Hepatocyte (in vitro differentiated cells): ENCODE measurements at regions not wholly inside any gene's neighbourhood (a gene's known extent, or its start where the extent isn't known, plus 50 kb on each side); places are given as distances from the start of the nearest gene placed in this dataset.

ENCODE experiments used
- DNase-seq: peaks from one replicate; pipeline ENCODE4 v3.0.0-alpha.2; 2016; ENCODE audit warnings: low spot score
- H2AFZ ChIP-seq: fragments of 200-600 bp; sonication (generic); 2 replicates; pipeline ENCODE4 v1.6.0; 2016; ENCODE audit warnings: antibody characterized with exemption, mild to moderate bottlenecking
- H3K27ac ChIP-seq: fragments of 200-600 bp; sonication (generic); 2 replicates; pipeline ENCODE4 v1.5.1; 2016; ENCODE audit warnings: mild to moderate bottlenecking
- H3K27me3 ChIP-seq: fragments of 200-600 bp; sonication (generic); 2 replicates; pipeline ENCODE4 v1.6.1; 2016
- H3K36me3 ChIP-seq: fragments of 200-600 bp; sonication (generic); replicated peaks from 2 replicates; pipeline ENCODE4 v1.5.1; 2016; ENCODE audit warnings: low read depth; ENCODE audit not compliant: insufficient read depth
- H3K4me1 ChIP-seq: fragments of 200-600 bp; sonication (generic); 2 replicates; pipeline ENCODE4 v1.5.1; 2016; ENCODE audit warnings: mild to moderate bottlenecking, moderate library complexity; ENCODE audit not compliant: insufficient read depth
- H3K4me2 ChIP-seq: fragments of 200-600 bp; sonication (generic); 2 replicates; pipeline ENCODE4 v1.6.0; 2016
- H3K4me3 ChIP-seq: fragments of 200-600 bp; sonication (generic); 2 replicates; pipeline ENCODE4 v1.5.1; 2016; ENCODE audit warnings: mild to moderate bottlenecking
- H3K79me2 ChIP-seq: fragments of 200-600 bp; sonication (generic); 2 replicates; pipeline ENCODE4 v1.6.0; 2017; ENCODE audit warnings: mild to moderate bottlenecking
- H3K9me2 ChIP-seq: fragments of 200-600 bp; sonication (generic); replicated peaks from 2 replicates; pipeline ENCODE4 v1.6.0; 2017; ENCODE audit warnings: mild to moderate bottlenecking; ENCODE audit not compliant: insufficient read depth
- H3K9me3 ChIP-seq: fragments of 200-600 bp; sonication (generic); 2 replicates; pipeline ENCODE4 v1.5.1; 2016; ENCODE audit warnings: low read depth, mild to moderate bottlenecking
- H4K20me1 ChIP-seq: fragments of 200-600 bp; sonication (generic); 2 replicates; pipeline ENCODE4 v1.6.0; 2016; ENCODE audit warnings: mild to moderate bottlenecking; ENCODE audit not compliant: insufficient read depth, poor library complexity, severe bottlenecking
- CTCF ChIP-seq: fragments of 200-600 bp; sonication (generic); IDR thresholded peaks from 2 replicates; pipeline ENCODE4 v1.5.1; 2016; ENCODE audit warnings: antibody characterized with exemption, mild to moderate bottlenecking; ENCODE audit not compliant: poor library complexity
- EZH2 ChIP-seq: fragments of 200-600 bp; sonication (generic); IDR thresholded peaks from 2 replicates; pipeline ENCODE4 v1.6.1; 2016; ENCODE audit warnings: antibody characterized with exemption, mild to moderate bottlenecking, borderline replicate concordance
- EZH2phosphoT487 ChIP-seq: fragments of 200-600 bp; sonication (generic); IDR thresholded peaks from one replicate; pipeline ENCODE4 v1.6.1; 2018; ENCODE audit warnings: antibody characterized with exemption, mild to moderate bottlenecking, low read depth, moderate library complexity; ENCODE audit not compliant: unreplicated experiment, severe bottlenecking
- WGBS: methylation state at CpG from one replicate; pipeline ENCODE4 v1.1.6; 2016; ENCODE audit warnings: low lambda C conversion rate; ENCODE audit errors: missing lambda C conversion rate; 5-methylcytosine and 5-hydroxymethylcytosine counted together

GRCh38 chr12:67052981-67053380, 216.2 kb upstream of the CAND1 start:
- no peaks in the 10 kb centered on the region for H4K20me1 ChIP-seq
- no peaks in the 10 kb centered on the region for H3K79me2 ChIP-seq
- H3K4me3 ChIP-seq = no peak overlapping the region
- no peaks in the 10 kb centered on the region for H3K36me3 ChIP-seq
- DNase-seq = no peak
- H3K4me2 ChIP-seq = no peak overlapping the region
- no peaks in the 10 kb centered on the region for H3K9me3 ChIP-seq
- H3K27ac ChIP-seq = no peak overlapping the region
- no peaks in the 10 kb centered on the region for H3K27me3 ChIP-seq
- no peaks in the 10 kb centered on the region for H3K4me1 ChIP-seq
- no peak overlapping the region for H2AFZ ChIP-seq
- no peaks in the 10 kb centered on the region for H3K9me2 ChIP-seq
- no peak for TF ChIP-seq CTCF

GRCh38 chr12:67056329-67056728, 212.8 kb upstream of the CAND1 start:
- H3K9me3 ChIP-seq = no peaks in the 10 kb centered on the region
- no peaks in the 10 kb centered on the region for H3K4me1 ChIP-seq
- H3K27ac ChIP-seq = no peak overlapping the region
- no peaks in the 10 kb centered on the region for H3K27me3 ChIP-seq
- no peak overlapping the region for H3K4me3 ChIP-seq
- H3K4me2 ChIP-seq = no peak overlapping the region
- TF ChIP-seq CTCF = no peak
- no peak for TF ChIP-seq EZH2
- no peak for TF ChIP-seq EZH2phosphoT487
- H4K20me1 ChIP-seq = no peaks in the 10 kb centered on the region
- no peak for DNase-seq
- H3K79me2 ChIP-seq = peaks cover 6% of the 10 kb centered on the region
- no peak overlapping the region for H2AFZ ChIP-seq
- no peaks in the 10 kb centered on the region for H3K9me2 ChIP-seq
- H3K36me3 ChIP-seq = no peaks in the 10 kb centered on the region

GRCh38 chr12:67057072-67057471, 212.1 kb upstream of the CAND1 start:
- H2AFZ ChIP-seq = no peak overlapping the region
- H3K27ac ChIP-seq = no peak overlapping the region
- H3K4me3 ChIP-seq = no peak overlapping the region
- H3K4me1 ChIP-seq = no peaks in the 10 kb centered on the region
- WGBS = 88% methylated on average over 5 of the region's 5 CpGs
- H3K4me2 ChIP-seq = no peak overlapping the region
- no peak for TF ChIP-seq EZH2
- H3K79me2 ChIP-seq = peaks cover 7% of the 10 kb centered on the region
- no peaks in the 10 kb centered on the region for H3K36me3 ChIP-seq
- no peak for DNase-seq
- H4K20me1 ChIP-seq = no peaks in the 10 kb centered on the region
- no peaks in the 10 kb centered on the region for H3K9me3 ChIP-seq
- H3K9me2 ChIP-seq = no peaks in the 10 kb centered on the region
- no peaks in the 10 kb centered on the region for H3K27me3 ChIP-seq

- H3K9me2 ChIP-seq = no peaks in the 10 kb centered on the region
- no peak overlapping the region for H3K4me2 ChIP-seq
- no peaks in the 10 kb centered on the region for H3K9me3 ChIP-seq
- DNase-seq = no peak
- no peak for TF ChIP-seq EZH2phosphoT487
- H2AFZ ChIP-seq = no peak overlapping the region
- peaks cover 42% of the 10 kb centered on the region for H3K79me2 ChIP-seq
- WGBS = 82% methylated on average over 2 of the region's 2 CpGs
- H4K20me1 ChIP-seq = peaks cover 5% of the 10 kb centered on the region
- H3K27ac ChIP-seq = no peak overlapping the region
- H3K27me3 ChIP-seq = no peaks in the 10 kb centered on the region
- H3K36me3 ChIP-seq = no peaks in the 10 kb centered on the region
- peaks cover 3% of the 10 kb centered on the region for H3K4me1 ChIP-seq
- no peak overlapping the region for H3K4me3 ChIP-seq
Measured at GRCh38 chr12:67062193-67062592, 207.0 kb upstream of the CAND1 start.
